H9 (cell line): ENCODE measurements at regions not wholly inside any gene's neighbourhood (a gene's known extent, or its start where the extent isn't known, plus 50 kb on each side); places are given as distances from the start of the nearest gene placed in this dataset.

Source experiments
- DNase-seq: peaks from one replicate; pipeline ENCODE4 v3.0.0-alpha.2; 2017
- H2AFZ ChIP-seq: one replicate; pipeline ENCODE4 v1.6.1; 2013; ENCODE audit warnings: mild to moderate bottlenecking, low read length, control low read depth, moderate library complexity
- H2AK5ac ChIP-seq: 2 replicates; pipeline ENCODE4 v1.6.1; 2013; ENCODE audit warnings: low read length, control low read depth, mixed read lengths; ENCODE audit not compliant: insufficient read length
- H2BK120ac ChIP-seq: one replicate; pipeline ENCODE4 v1.6.1; 2013; ENCODE audit warnings: low read depth, mild to moderate bottlenecking, low read length, control low read depth, inconsistent platforms; ENCODE audit not compliant: poor library complexity, severe bottlenecking
- H2BK12ac ChIP-seq: 2 replicates; pipeline ENCODE4 v1.6.1; 2013; ENCODE audit warnings: low read length, control low read depth, mixed read lengths, low read depth; ENCODE audit not compliant: insufficient read length
- H2BK15ac ChIP-seq: 2 replicates; pipeline ENCODE4 v1.6.1; 2013; ENCODE audit warnings: low read depth, low read length, control low read depth
- H2BK20ac ChIP-seq: one replicate; pipeline ENCODE4 v1.6.1; 2013; ENCODE audit warnings: low read depth, mild to moderate bottlenecking, low read length, control low read depth, inconsistent platforms; ENCODE audit not compliant: poor library complexity, severe bottlenecking
- H2BK5ac ChIP-seq: 2 replicates; pipeline ENCODE4 v1.6.1; 2013; ENCODE audit warnings: low read length, control low read depth, mixed read lengths; ENCODE audit not compliant: insufficient read length
- H3K14ac ChIP-seq: 2 replicates; pipeline ENCODE4 v1.6.1; 2013; ENCODE audit warnings: low read length, control low read depth; ENCODE audit not compliant: insufficient read depth
- H3K18ac ChIP-seq: 2 replicates; pipeline ENCODE4 v1.6.1; 2013; ENCODE audit warnings: low read depth, mild to moderate bottlenecking, mixed read lengths, low read length, control low read depth; ENCODE audit not compliant: insufficient read length
- H3K23ac ChIP-seq: 2 replicates; pipeline ENCODE4 v1.6.1; 2013; ENCODE audit warnings: low read length, control low read depth, mixed read lengths, low read depth; ENCODE audit not compliant: insufficient read length
- H3K23me2 ChIP-seq: 2 replicates; pipeline ENCODE4 v1.6.1; 2013; ENCODE audit warnings: low read depth, mild to moderate bottlenecking, mixed read lengths, low read length, control low read depth; ENCODE audit not compliant: insufficient read length, poor library complexity, severe bottlenecking
- H3K27ac ChIP-seq: 2 replicates; pipeline ENCODE4 v1.5.1; 2013; ENCODE audit warnings: low read length, control low read depth, mixed read lengths, low read depth; ENCODE audit not compliant: insufficient read length
- H3K27me3 ChIP-seq: 2 replicates; pipeline ENCODE4 v1.6.1; 2013; ENCODE audit warnings: low read length, control low read depth, inconsistent platforms; ENCODE audit not compliant: insufficient read depth
- H3K4ac ChIP-seq: 2 replicates; pipeline ENCODE4 v1.6.1; 2013; ENCODE audit warnings: low read depth, mild to moderate bottlenecking, control low read depth, inconsistent platforms, low read length, moderate library complexity
- H3K4me1 ChIP-seq: 2 replicates; pipeline ENCODE4 v1.6.1; 2013; ENCODE audit warnings: low read length, control low read depth, inconsistent platforms; ENCODE audit not compliant: insufficient read depth
- H3K4me2 ChIP-seq: 2 replicates; pipeline ENCODE4 v1.6.1; 2013; ENCODE audit warnings: low read length, control low read depth, mixed read lengths; ENCODE audit not compliant: insufficient read length, insufficient read depth
- H3K56ac ChIP-seq: 2 replicates; pipeline ENCODE4 v1.6.1; 2013; ENCODE audit warnings: low read depth, mild to moderate bottlenecking, mixed read lengths, low read length, control low read depth; ENCODE audit not compliant: insufficient read length
- H3K79me1 ChIP-seq: 2 replicates; pipeline ENCODE4 v1.6.1; 2013; ENCODE audit warnings: low read depth, mild to moderate bottlenecking, moderate library complexity, low read length, control low read depth, inconsistent platforms; ENCODE audit not compliant: insufficient read depth, poor library complexity, severe bottlenecking
- H3K79me2 ChIP-seq: 2 replicates; pipeline ENCODE4 v1.6.1; 2013; ENCODE audit warnings: low read length, control low read depth, inconsistent platforms; ENCODE audit not compliant: insufficient read depth
- H3K9ac ChIP-seq: 2 replicates; pipeline ENCODE4 v1.6.1; 2013; ENCODE audit warnings: low read length, control low read depth, mixed read lengths; ENCODE audit not compliant: insufficient read length; ENCODE audit errors: extremely low read depth
- H3K9me3 ChIP-seq: one replicate; pipeline ENCODE4 v1.6.1; 2013; ENCODE audit warnings: low read depth, low read length, inconsistent platforms; ENCODE audit not compliant: control insufficient read depth
- H3T11ph ChIP-seq: one replicate; pipeline ENCODE4 v1.6.1; 2013; ENCODE audit warnings: mild to moderate bottlenecking, low read length, control low read depth, inconsistent platforms
- H4K20me1 ChIP-seq: one replicate; pipeline ENCODE4 v1.6.1; 2013; ENCODE audit not compliant: control insufficient read depth, insufficient read length, insufficient read depth
- H4K5ac ChIP-seq: 2 replicates; pipeline ENCODE4 v1.6.1; 2013; ENCODE audit warnings: low read depth, mild to moderate bottlenecking, mixed read lengths, low read length, control low read depth; ENCODE audit not compliant: insufficient read length
- H4K8ac ChIP-seq: replicated peaks from 2 replicates; pipeline ENCODE4 v1.6.1; 2013; ENCODE audit warnings: low read length, control low read depth, mixed read lengths, low read depth; ENCODE audit not compliant: insufficient read length
- H4K91ac ChIP-seq: 2 replicates; pipeline ENCODE4 v1.6.1; 2013; ENCODE audit warnings: low read depth, mild to moderate bottlenecking, moderate library complexity, mixed read lengths, low read length, control low read depth; ENCODE audit not compliant: insufficient read length
- H3K27ac Mint-ChIP-seq, 3 experiments: 2 replicates in 2 of 3; 3 replicates in 1 of 3; pipeline ENCODE4 v1.8.0; 2020 to 2021; ENCODE audit warnings: mixed read lengths in 3 of 3, mild to moderate bottlenecking in 1 of 3, moderate library complexity in 1 of 3
- H3K27me3 Mint-ChIP-seq: 2 replicates; pipeline ENCODE4 v1.8.0; 2021; ENCODE audit warnings: low read depth, mild to moderate bottlenecking, moderate library complexity, mixed read lengths
- H3K36me3 Mint-ChIP-seq, 3 experiments: 2 replicates in 2 of 3; 3 replicates in 1 of 3; pipeline ENCODE4 v1.8.0; 2020 to 2021; ENCODE audit warnings: low read depth in 3 of 3, mixed read lengths in 3 of 3; ENCODE audit not compliant: insufficient read depth in 1 of 3
- H3K4me1 Mint-ChIP-seq, 2 experiments: 2 replicates each; pipeline ENCODE4 v1.8.0; 2020; ENCODE audit warnings: mixed read lengths in 2 of 2
- H3K4me3 Mint-ChIP-seq, 2 experiments: 2 replicates in 1 of 2; 3 replicates in 1 of 2; pipeline ENCODE4 v1.8.0; 2020 to 2021; ENCODE audit warnings: mild to moderate bottlenecking in 2 of 2, mixed read lengths in 2 of 2, moderate library complexity in 1 of 2
- H3K9me3 Mint-ChIP-seq, 2 experiments: 2 replicates in 1 of 2; 3 replicates in 1 of 2; pipeline ENCODE4 v1.8.0; 2020; ENCODE audit warnings: mild to moderate bottlenecking in 2 of 2, mixed read lengths in 2 of 2, moderate library complexity in 1 of 2
- CTCF ChIP-seq: fragments of 200-600 bp; sonication (generic); conservative IDR thresholded peaks from 3 replicates; pipeline ENCODE4 v1.8.0; 2021; ENCODE audit warnings: antibody characterized with exemption, mild to moderate bottlenecking
- WGBS: extraction: QIAGEN DNeasy Blood & Tissue Kit; methylation state at CpG from one replicate; pipeline ENCODE4 v1.1.7; 2013; ENCODE audit warnings: missing lambda C conversion rate, low lambda C conversion rate, mixed read lengths; ENCODE audit not compliant: insufficient read length; ENCODE audit errors: extremely low coverage; 5-methylcytosine and 5-hydroxymethylcytosine counted together

GRCh38 chr7:159195946-159196345 is 51.3 kb upstream of the VIPR2 start:
- H3K4me2 ChIP-seq = no peak overlapping the region
- no peak overlapping the region for H2BK120ac ChIP-seq
- no peaks in the 10 kb centered on the region for H4K20me1 ChIP-seq
- H3K27me3 Mint-ChIP-seq = peaks cover 2% of the 10 kb centered on the region
- no peaks in the 10 kb centered on the region for H3K4me1 Mint-ChIP-seq
- H4K8ac ChIP-seq = no peak overlapping the region
- peaks cover 0 to 91% of the 10 kb centered on the region in 2 experiments; a peak in 3 of 5 replicates for H3K9me3 Mint-ChIP-seq
- H2AFZ ChIP-seq = no peak overlapping the region
- H3K23ac ChIP-seq = no peak overlapping the region
- no peak overlapping the region for H2BK5ac ChIP-seq
- H3T11ph ChIP-seq = no peak overlapping the region
- no peak overlapping the region for H4K5ac ChIP-seq
- H3K36me3 Mint-ChIP-seq = peaks cover 0 to 11% (median 0%) of the 10 kb centered on the region in 3 experiments; a peak in 3 of 7 replicates
- no peak for DNase-seq
- no peak overlapping the region for H3K4ac ChIP-seq
- no peak overlapping the region for H2BK15ac ChIP-seq
- no peak overlapping the region for H3K18ac ChIP-seq
- no peaks in the 10 kb centered on the region for H3K23me2 ChIP-seq
- no peak overlapping the region for H2BK20ac ChIP-seq
- no peaks in the 10 kb centered on the region for H3K27me3 ChIP-seq
- H3K4me3 Mint-ChIP-seq = no peak overlapping the region
- no peak overlapping the region for H2BK12ac ChIP-seq
- peaks cover 8% of the 10 kb centered on the region; the same call in 1 of the 2 replicates for H3K4me1 ChIP-seq
- H3K79me1 ChIP-seq = no peaks in the 10 kb centered on the region
- no peak overlapping the region for H3K14ac ChIP-seq
- no peak overlapping the region for H3K27ac Mint-ChIP-seq
- H3K9me3 ChIP-seq = no peaks in the 10 kb centered on the region
- H3K56ac ChIP-seq = no peak overlapping the region
- H3K79me2 ChIP-seq = no peaks in the 10 kb centered on the region
- no peak overlapping the region for H2AK5ac ChIP-seq
- no peak overlapping the region for H3K27ac ChIP-seq
- no peak for TF ChIP-seq CTCF
- no peak overlapping the region for H3K9ac ChIP-seq
- no peak overlapping the region for H4K91ac ChIP-seq
- no CpG with 5 or more reads among the region's 5 CpGs for WGBS
